Psoas muscle (tissue), 7 donors: ENCODE measurements at regions not wholly inside any gene's neighbourhood (a gene's known extent, or its start where the extent isn't known, plus 50 kb on each side); places are given as distances from the start of the nearest gene placed in this dataset.

ENCODE experiments used
- ATAC-seq, 4 donors: fragments of 200-7000 bp; cut with Tn5 transposase; one replicate each; pipeline ENCODE4 v1.9.1; 2020; ENCODE audit warnings: moderate library complexity in 3 of 4, mild to moderate bottlenecking in 2 of 4
- DNase-seq, 2 donors: peaks; one replicate each; pipeline ENCODE4 v3.0.0-alpha.2; 2020
- H3K27ac ChIP-seq: fragments of 200-600 bp; one replicate; pipeline ENCODE4 v1.8.0; 2022
- H3K27me3 ChIP-seq, 3 donors: fragments of 200-600 bp in 1 of 3; one replicate each; pipeline versions ENCODE4 v1.6.1 to v1.8.0; 2013 to 2022; ENCODE audit warnings: low read length in 2 of 3, mild to moderate bottlenecking in 2 of 3, moderate library complexity in 1 of 3; ENCODE audit not compliant: insufficient read depth in 3 of 3
- H3K36me3 ChIP-seq, 2 donors: fragments of 200-600 bp in 1 of 2; one replicate each; pipeline versions ENCODE4 v1.6.1 to v1.8.0; 2013 to 2022; ENCODE audit warnings: low read depth in 1 of 2, mild to moderate bottlenecking in 1 of 2, moderate library complexity in 1 of 2; ENCODE audit not compliant: insufficient read depth in 1 of 2
- H3K4me1 ChIP-seq: fragments of 200-600 bp; one replicate; pipeline ENCODE4 v1.8.0; 2022
- H3K4me3 ChIP-seq: fragments of 200-600 bp; one replicate; pipeline ENCODE4 v1.8.0; 2022; ENCODE audit warnings: mild to moderate bottlenecking
- H3K9me3 ChIP-seq: fragments of 200-600 bp; one replicate; pipeline ENCODE4 v1.8.0; 2022
- WGBS, 3 donors: extraction: QIAGEN DNeasy Blood & Tissue Kit; methylation state at CpG; one replicate each; pipeline versions ENCODE4 v1.1.6 to v1.1.7; 2013; 5-methylcytosine and 5-hydroxymethylcytosine counted together
- intact Hi-C, 2 donors: fragments of 100-400 bp; cut with DNase I; formaldehyde crosslinking; loops; one replicate each; pipeline versions ENCODE4 v1.11.0 to v1.14.2; 2022
- TF ChIP-seq, protein P1 (sequence below): fragments of 200-600 bp; IDR thresholded peaks from one replicate; pipeline ENCODE4 v1.8.0; 2022; ENCODE audit warnings: antibody characterized with exemption
- donor health status: healthy with polysubstance abuse.
- donor health status: DM: no; HTN: no; CAD: no; lungs with moderate emphysema.
- donor health status: Bipolar disorder and iron deficiency.
- donor health status: healthy.
- donor health status: DM: yes; HTN: yes; CAD: no.
- donor health status: DM: no; HTN: no; CAD: no.
- donor health status: DM: yes; HTN: yes; CAD: no.

- H3K27ac ChIP-seq: no peak overlapping the region
- H3K4me1 ChIP-seq: no peaks in the 10 kb centered on the region
- H3K4me3 ChIP-seq: no peak overlapping the region
- H3K36me3 ChIP-seq: no peaks in the 10 kb centered on the region
- 64 to 69% (median 66%) methylated on average over 1 of the region's 1 CpG for WGBS, 3 donors
- ATAC-seq (no peak), DNase-seq (no peak)
- H3K27me3 ChIP-seq: no peaks in the 10 kb centered on the region
- no peaks in the 10 kb centered on the region for H3K9me3 ChIP-seq
- intact Hi-C loops: no loop called here
- TF ChIP-seq, protein P1, sequence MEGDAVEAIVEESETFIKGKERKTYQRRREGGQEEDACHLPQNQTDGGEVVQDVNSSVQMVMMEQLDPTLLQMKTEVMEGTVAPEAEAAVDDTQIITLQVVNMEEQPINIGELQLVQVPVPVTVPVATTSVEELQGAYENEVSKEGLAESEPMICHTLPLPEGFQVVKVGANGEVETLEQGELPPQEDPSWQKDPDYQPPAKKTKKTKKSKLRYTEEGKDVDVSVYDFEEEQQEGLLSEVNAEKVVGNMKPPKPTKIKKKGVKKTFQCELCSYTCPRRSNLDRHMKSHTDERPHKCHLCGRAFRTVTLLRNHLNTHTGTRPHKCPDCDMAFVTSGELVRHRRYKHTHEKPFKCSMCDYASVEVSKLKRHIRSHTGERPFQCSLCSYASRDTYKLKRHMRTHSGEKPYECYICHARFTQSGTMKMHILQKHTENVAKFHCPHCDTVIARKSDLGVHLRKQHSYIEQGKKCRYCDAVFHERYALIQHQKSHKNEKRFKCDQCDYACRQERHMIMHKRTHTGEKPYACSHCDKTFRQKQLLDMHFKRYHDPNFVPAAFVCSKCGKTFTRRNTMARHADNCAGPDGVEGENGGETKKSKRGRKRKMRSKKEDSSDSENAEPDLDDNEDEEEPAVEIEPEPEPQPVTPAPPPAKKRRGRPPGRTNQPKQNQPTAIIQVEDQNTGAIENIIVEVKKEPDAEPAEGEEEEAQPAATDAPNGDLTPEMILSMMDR: no peak
These were observed 72.3 kb upstream of the CENPW start for GRCh38 chr6:126267626-126268025.

DNA sequence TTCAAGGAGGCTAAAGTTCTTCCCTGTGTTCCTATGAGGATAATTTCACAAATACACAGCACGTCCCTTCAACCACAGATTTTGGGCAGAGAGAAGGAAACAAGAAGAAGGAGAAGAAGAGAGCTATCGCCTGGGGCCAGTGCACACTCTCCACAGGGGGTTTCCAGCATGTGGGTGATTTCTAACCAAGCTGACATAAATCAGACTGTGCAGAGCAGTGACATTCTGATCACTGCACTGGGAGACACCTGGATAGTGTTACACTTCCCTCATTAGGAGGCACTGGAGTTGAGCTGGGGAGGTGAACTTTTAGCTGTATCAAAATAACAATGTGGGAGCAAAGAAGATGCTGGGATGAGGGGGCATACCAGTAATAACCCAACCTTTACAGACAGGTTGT is 71.8 kb upstream of the CENPW start:
- H3K4me1 ChIP-seq: no peaks in the 10 kb centered on the region
- WGBS, 3 donors: 51 to 66% (median 62%) methylated on average over 2 of the region's 2 CpGs
- no peaks in the 10 kb centered on the region for H3K27me3 ChIP-seq
- intact Hi-C loops: no loop called here
- no peak overlapping the region for H3K27ac ChIP-seq
- TF ChIP-seq, protein P1: no peak
- H3K4me3 ChIP-seq: no peak overlapping the region
- DNase-seq: no peak
- no peak for ATAC-seq
- no peaks in the 10 kb centered on the region for H3K9me3 ChIP-seq
- H3K36me3 ChIP-seq: no peaks in the 10 kb centered on the region

DNA sequence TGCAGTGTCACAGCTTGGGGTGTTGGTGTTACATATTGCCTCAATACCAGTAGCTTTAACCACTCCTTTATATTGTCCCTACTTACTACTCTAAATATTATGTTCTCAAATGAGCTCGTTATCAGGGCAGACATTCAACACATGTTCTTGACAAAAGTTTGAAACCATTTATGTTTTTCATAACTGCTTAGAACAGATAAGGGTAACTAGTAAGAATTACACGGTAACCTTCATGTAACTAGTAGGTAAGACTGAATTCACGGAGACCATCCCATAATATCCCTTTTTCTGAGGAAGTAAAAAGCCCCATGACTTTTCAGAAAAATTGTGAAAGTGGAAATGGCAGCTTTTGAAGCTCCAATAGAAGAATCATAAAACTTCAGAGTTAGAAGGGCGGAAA is 59.6 kb upstream of the CENPW start:
- H3K4me1 ChIP-seq: no peaks in the 10 kb centered on the region
- TF ChIP-seq, protein P1: no peak
- intact Hi-C loops: no loop called here

DNA sequence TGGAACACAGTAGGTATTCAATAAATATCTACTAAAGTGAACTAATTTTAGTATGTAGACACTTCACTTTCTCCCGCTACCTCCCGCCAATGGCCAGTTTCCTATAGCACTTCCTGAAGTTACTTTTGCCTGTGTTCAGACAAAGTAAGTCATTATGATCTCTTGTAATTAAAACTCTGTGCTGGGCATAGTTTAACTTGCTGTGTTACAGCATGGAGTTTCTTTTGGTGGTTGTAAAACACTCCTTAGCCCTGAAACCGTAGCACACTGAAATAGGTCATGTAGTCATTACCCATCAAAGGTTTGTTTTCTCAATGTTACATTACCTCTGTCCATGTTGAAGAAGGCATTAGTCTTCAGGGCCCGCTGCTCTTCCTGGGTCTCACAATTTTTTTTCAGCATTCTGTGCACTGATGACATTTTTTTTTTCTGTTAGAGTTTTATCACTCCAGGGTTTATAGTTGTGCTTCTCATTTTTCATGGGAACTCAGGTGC is 54.0 kb upstream of the CENPW start:
- intact Hi-C loops: no loop called here
- Histone ChIP-seq H3K36me3 (no peaks in the 10 kb centered on the region), H3K4me3 (no peak overlapping the region), H3K27ac (no peak overlapping the region), H3K9me3 (no peaks in the 10 kb centered on the region), H3K27me3 (no peaks in the 10 kb centered on the region), H3K4me1 (no peaks in the 10 kb centered on the region)
- no peak for ATAC-seq
- TF ChIP-seq, protein P1: no peak
- WGBS, 3 donors: 72 to 74% (median 74%) methylated on average over 4 of the region's 4 CpGs
- no peak for DNase-seq

More for the DNA sequence above, 59.6 kb upstream of the CENPW start:
- DNase-seq: no peak
- Histone ChIP-seq H3K36me3 (no peaks in the 10 kb centered on the region), H3K27me3 (no peaks in the 10 kb centered on the region), H3K4me3 (no peak overlapping the region), H3K27ac (no peak overlapping the region), H3K9me3 (no peaks in the 10 kb centered on the region)
- WGBS, 3 donors: 85 to 90% (median 89%) methylated on average over 4 of the region's 4 CpGs
- ATAC-seq: no peak
